HK-2 (cell line): ENCODE measurements at regions not wholly inside any gene's neighbourhood (a gene's known extent, or its start where the extent isn't known, plus 50 kb on each side); places are given as distances from the start of the nearest gene placed in this dataset.

Source experiments
- DNase-seq: peaks from one replicate; pipeline ENCODE4 v3.0.0-alpha.2; 2018; ENCODE audit not compliant: unreplicated experiment

DNA sequence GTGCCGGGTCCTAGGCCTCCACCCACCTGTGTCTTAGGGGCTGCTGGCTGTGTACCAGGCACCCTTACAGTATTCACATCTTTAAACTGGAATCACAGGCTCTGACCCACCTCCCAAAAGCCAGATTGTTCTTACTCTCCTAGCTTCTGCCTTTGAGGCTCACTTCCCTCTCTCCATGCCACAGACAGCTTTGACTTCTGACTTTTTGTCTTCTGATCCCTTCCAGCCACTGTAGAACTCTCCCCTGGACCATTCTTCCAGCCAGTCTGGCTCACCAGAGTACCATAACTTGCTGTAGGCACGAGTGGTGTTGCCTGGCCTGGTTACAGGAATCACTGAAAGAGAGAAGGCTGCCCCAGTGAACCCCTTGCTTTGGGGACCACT is 58.1 kb upstream of the STUM start:
- no peak for DNase-seq

DNA sequence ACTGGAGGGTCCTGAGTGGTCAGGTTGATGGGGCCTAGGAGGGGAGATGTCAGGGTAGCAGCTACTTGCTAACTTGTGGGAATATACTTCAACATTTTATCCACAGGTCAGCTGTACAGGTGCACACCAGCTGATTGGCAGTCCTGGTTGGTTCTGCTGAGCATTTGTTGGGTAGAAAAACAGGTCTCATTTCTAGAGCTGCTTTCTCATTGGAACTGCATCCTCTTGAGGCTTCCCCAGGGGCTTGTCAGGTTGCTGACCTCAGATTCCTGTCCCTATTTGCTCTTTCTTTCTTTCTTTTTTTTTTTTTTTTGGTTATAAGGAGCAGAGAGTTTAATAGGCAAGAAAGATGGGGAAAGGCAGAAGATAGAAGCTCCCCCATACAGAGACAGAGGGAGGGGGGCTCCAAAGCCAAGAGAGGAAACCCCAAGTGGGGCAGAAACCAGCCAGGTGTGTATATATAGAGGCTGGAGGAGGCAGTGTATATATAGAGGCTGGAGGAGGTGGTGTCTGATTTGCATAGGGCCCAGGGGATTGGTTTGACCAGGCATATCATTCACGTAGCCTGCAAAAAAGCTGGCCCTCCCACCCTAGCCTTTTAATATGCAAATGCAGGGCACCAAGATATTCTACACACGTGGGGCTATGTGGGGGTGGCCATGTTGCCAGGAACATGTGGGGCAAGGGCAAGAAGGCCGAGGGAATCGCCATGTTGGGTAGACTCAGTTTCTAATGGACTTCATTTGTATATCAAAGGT is 57.3 kb upstream of the STUM start:
- DNase-seq: no peak

DNA sequence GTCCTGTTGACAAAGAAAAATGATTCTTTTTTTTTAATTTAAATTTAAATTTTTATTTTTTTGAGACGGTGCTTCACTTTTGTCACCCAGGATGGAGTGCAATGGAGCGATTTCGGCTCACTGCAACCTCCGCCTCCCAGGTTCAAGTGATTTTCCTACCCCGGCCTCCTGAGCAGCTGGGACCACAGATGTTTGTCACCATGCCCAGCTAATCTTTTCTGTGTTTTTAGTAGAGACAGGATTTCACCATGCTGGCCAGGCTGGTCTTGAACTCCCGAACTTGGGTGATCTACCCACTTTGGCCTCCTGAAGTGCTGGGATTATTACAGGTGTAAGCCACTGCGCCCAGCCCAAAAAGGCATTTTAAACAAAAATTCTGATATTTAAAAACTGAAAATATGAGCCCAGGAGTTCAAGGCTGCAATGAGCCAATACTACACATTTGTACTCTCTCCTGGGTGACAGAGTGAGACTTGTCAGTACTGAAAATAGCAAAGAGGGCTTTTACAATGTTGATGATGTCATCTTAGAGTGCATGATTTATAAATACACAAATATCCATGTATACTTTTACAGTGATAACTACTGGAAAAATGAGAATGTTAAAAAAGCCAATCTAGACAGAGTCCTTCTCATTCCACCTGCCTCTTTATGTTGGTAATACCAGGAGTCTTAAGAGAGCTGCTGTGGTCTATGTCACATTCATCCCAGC is 56.0 kb upstream of the STUM start:
- DNase-seq: no peak

DNA sequence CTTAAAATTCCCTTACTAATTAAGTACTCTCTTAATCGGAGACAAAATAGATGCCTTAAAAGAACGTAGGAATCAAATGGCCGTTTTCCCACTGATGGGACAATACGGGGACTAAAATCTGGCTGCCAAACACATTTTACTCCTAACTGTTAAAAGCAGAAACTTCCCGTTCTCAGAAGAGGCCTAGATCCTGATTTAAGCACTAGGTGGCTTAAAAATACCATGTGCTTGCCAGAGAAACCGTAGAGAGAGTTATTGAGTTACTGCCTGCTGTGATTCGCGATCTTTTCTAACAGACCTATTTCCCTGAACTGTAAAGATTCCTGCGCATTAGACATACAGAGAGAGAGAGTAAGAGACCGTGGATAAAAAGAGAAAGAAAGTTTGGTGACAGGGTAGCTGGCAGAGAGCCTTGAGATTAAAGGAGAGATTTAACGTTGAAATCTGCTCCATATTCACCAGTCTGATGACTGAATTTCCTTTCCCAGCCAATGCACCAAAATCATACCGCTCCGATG is 54.4 kb upstream of the STUM start:
- no peak for DNase-seq

DNA sequence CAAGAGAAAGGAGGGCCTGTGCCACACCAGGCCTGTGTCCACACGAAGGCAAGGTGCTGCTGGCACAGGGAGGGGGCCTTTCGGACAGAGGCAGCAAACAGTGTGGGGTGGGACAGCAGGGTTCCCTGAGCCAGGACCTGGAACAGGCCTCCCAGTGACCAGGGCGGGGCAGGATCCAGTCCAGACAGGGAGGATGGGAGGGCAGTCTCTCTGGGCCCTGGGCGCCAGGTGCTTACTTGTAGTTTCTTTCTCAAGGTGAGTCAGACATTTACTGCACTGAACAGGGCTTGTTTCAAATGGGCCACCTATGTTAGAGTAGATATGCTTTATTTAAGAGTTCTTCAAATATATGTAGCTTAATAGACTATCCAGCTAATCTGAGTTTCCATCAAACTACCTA is 52.8 kb upstream of the STUM start:
- DNase-seq: no peak

DNA sequence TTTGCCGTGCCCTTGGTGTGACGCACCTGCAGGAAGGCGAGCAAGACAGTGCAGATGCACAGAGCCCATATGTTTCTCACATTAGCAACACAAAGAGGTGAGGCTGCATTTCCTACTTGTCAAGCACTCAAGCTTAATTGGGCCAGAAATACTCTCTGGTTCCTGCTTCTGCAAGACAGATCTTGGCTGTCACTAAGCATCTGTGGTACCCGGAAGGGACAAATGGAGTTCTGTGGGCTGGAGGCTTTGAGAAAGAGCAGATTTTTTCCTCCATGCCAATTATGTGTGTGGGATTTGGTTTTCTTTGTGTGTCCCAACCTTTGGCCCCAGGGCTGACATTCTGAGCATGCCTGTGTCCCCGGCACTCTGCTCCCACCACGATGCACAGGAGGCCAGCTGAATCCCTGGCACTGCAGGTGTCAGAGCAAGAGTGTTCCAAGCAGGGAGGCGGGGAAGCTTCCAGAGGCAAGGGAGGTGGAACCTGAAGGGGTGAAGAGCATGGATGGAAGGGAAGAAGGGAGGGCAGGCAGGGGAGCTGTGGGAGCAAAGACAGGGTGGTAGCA is 52.0 kb upstream of the STUM start:
- DNase-seq: no peak

DNA sequence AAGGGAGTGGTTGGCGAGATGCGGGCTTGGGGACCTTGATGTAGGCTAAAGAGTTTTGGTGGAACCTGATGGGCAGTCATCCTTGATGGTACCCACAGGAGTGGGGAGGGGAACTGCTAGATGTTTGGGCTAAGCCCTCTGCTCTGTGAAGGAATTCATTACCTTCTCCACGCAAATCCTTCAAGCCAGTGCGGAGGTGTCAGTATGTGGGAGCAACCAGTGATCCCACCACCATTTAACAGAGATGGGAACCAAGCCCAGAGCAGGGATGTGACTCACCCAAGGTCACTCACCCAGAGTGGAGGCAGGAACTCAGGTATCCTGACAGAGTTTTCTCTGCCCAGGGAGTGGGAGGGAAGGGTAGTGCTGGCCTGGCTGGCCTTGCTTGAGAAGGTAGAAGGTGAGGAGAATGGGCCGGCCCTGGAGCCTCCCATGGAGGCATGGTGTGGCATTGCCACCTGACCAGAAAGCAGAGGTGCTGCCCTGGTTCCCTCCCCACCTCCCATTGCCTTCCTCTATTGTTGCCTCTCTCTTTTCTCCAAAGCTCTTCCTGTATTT is 51.2 kb upstream of the STUM start:
- no peak for DNase-seq

DNA sequence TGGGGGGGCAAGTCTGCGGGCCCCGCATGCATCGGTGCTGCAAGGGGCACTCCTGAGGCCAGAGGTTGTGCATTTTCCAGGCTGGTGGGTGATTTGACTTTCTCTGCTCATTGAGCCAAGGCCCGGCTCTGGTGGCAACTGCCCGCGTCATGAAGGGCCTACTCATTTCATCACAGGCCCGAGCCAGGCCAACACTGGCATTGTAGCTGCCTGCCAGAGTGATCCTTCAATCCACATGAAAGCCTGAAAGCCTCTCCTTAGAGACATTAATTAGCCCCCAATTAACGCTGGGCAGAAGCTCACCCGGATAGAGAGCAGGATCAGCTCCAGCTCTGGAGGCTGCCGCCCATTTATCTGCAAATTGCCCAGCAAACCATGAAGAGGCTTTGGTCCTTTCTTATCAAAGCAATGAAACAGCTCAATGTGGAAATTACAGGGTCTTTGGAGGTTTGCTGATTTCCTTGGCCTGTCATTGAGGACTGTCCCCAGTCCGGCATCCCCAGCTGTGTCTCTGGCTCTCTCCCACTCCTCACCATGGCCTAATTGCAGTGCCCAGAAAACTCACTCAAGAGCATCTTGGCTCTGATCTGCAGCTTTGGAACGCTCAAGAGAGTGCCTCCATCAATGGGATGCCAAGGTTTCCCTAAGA is 50.4 kb upstream of the STUM start:
- DNase-seq: no peak

DNA sequence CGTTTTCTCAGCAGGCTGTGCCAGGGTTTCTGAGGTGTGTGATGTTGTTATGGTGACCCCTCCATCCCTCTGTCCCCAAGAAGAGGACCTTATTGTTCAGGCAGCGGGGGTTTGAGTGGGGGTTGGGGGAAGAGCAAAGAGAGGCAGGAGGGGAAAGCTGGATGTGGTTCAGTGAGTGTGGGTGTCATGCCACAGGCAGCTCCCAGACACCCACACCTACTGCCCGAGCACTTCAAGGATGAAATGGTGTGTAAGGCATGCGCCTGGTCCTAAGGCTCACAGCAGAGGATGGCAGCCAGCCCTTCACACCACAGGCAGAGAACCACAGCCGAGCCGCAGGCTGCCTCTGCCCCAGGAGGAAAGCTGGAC is 49.9 kb upstream of the STUM start:
- no peak for DNase-seq
